ENCODE measurements at regions not wholly inside any gene's neighbourhood (a gene's known extent, or its start where the extent isn't known, plus 50 kb on each side); places are given as distances from the start of the nearest gene placed in this dataset.
"Not testable (repeated sequence)": the region's sequence is repeated elsewhere in the genome, so short reads cannot be mapped to it uniquely, and the experiment has no call there.

DNA sequence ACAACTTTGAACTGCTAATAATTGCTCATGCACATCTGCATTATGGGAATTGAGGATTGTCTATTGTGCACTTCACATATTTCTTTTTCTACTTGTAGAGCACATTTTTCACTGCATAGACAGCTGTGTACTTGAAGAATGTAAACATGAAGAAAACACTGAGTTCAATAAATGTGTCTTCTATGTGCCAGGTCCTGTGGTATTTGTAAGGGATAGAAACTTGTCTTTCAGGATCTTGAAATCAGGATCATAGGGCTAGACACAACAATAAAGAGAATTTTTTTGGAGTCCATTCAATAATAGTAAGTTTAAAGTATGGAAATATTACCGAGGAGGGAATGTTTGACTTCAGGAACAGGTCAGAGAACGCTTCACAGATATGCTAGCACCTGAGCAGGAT is 66.6 kb upstream of the AGTPBP1 start:
- TF ChIP-seq, protein P1, sequence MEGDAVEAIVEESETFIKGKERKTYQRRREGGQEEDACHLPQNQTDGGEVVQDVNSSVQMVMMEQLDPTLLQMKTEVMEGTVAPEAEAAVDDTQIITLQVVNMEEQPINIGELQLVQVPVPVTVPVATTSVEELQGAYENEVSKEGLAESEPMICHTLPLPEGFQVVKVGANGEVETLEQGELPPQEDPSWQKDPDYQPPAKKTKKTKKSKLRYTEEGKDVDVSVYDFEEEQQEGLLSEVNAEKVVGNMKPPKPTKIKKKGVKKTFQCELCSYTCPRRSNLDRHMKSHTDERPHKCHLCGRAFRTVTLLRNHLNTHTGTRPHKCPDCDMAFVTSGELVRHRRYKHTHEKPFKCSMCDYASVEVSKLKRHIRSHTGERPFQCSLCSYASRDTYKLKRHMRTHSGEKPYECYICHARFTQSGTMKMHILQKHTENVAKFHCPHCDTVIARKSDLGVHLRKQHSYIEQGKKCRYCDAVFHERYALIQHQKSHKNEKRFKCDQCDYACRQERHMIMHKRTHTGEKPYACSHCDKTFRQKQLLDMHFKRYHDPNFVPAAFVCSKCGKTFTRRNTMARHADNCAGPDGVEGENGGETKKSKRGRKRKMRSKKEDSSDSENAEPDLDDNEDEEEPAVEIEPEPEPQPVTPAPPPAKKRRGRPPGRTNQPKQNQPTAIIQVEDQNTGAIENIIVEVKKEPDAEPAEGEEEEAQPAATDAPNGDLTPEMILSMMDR (conservative IDR thresholded peaks at IDR 0.05; ENCODE audit: low read length), result not testable (repeated sequence)
- TF ChIP-seq EZH2phosphoT487 (IDR thresholded peaks at IDR 0.05; ENCODE audit: borderline replicate concordance), result not testable (repeated sequence)

Data from Loucy (cell line).